GM19463 (cell line): ENCODE measurements at regions not wholly inside any gene's neighbourhood (a gene's known extent, or its start where the extent isn't known, plus 50 kb on each side); places are given as distances from the start of the nearest gene placed in this dataset.
A peak's percentile ranks its signal among the peaks of the same experiment; 100 is the strongest.
"Not testable (repeated sequence)": the region's sequence is repeated elsewhere in the genome, so short reads cannot be mapped to it uniquely, and the experiment has no call there.

Experiments used
- ATAC-seq: cut with Tn5 transposase; IDR thresholded peaks from one replicate; pipeline ENCODE4 v1.9.1; 2021; ENCODE audit warnings: mild to moderate bottlenecking, moderate library complexity; ENCODE audit not compliant: unreplicated experiment

DNA sequence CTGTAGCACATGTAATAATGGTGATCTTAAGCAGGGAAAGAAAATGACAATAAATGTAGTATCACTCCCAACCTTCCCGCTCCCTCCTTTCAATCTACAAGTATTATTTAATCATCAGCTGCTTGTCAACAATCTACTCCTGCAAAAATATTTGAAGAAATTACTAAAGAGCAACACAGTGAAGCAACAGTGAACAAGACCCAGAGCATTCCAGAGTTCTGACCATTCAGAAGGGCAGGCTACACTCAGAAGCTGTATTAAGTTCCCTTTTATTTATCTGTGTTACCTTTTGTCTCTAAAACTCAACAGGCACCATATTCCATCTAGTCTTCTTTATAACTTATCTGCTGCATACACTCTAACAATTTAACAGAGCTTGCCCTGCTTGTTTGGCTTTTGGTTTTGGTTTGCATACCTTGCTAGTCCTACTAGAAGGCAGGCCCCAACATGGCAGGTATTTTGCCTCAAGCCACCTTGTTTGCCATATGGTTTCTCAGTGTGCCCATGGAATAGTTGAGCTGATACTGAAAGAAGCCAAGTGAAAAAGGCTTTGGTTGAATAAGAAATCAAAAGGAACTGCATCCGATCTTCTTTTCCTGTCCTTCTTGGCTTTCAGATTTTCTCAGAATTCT is 253.9 kb downstream of the CEMIP2 start:
- no peak for ATAC-seq

GRCh38 chr9:71509054-71509453 is 259.3 kb downstream of the CEMIP2 start:
- ATAC-seq = no peak

DNA sequence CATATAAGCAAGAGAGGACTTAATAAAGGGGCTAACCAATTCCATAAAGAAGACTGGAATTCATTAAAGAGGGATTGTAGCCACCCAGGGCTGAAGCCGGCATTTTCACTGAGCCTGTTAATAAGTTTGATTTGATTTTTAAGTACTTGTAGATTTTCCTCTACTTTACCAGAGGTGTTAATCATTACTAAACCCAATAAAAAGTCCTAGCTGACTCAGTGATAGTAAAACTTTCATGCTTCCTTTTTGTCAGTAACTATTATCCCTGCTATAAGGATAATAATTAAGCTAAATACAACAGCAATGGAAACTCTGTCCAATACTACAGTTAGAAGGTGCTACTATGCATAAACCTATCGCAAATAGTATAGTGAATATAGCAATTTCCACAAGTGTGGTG is 260.2 kb downstream of the CEMIP2 start:
- ATAC-seq = not testable (repeated sequence)

DNA sequence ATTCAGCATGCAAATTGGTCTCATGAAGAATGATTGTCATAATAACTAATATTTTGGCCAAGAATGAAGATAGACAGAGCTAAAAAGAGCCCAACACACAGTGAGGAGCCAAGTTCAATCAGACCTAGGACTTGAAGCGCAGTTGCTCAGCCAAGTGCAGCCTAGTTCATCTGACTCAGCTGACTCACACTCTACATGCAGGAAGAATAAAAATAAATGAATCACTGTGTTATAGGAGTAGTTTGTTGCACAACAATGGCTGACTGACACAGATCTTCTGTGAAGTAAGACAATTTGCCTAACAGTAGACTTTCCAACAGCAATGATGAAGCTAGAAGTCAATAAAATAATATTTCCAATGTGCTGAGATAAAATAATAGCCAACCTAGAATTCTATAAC is 261.5 kb downstream of the CEMIP2 start:
- ATAC-seq = no peak

DNA sequence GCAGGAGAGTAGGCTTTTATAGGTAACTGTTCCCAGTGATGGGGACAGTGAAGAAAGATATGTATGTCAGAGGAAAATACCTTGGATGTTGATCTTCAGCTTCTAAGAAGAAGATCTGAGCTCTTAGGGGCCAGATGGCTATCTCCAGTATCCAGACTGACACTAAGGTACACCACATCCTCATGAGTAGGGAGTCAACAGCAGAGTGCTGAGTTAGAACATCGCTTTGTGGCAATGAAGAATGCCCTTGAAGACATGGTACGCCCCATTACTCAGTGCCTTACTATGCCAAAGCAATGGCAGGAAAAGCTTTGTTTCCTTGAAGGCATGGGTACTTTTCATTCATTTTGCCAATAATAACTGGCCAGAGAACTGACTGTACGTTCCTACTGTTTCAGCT is 263.7 kb downstream of the CEMIP2 start:
- ATAC-seq = no peak

DNA sequence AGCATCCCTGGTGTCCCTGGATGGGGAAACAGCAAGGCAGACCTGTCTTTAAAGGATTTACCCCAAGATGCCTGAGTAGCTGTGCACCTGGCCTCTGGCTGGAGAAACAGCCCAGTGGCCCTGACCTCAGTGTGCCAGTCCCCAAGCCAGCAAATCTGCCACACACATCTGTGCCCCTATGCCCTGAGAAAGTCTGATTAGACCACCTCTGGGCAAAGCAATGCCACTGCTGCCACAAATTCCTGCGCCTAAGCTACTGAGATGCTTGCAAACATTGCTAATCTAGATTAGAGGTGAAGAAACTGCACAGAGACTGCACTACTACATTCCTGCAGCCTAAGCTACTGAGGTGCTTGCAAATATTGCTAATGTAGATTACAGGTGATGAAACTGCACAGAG is 269.6 kb downstream of the CEMIP2 start:
- no peak for ATAC-seq

- ATAC-seq = peak; percentile 58
These were observed 277.5 kb downstream of the CEMIP2 start for GRCh38 chr9:71490810-71491209.

GRCh38 chr9:71487061-71487460 is 281.3 kb downstream of the CEMIP2 start:
- ATAC-seq = no peak

- ATAC-seq = no peak
These were observed 283.0 kb downstream of the CEMIP2 start for GRCh38 chr9:71485326-71485725.

GRCh38 chr9:71483436-71483835 is 284.9 kb downstream of the CEMIP2 start:
- ATAC-seq = no peak

GRCh38 chr9:71479621-71480020 is 288.7 kb downstream of the CEMIP2 start:
- no peak for ATAC-seq

GRCh38 chr9:71472400-71472799 is 295.9 kb downstream of the CEMIP2 start:
- no peak for ATAC-seq

- ATAC-seq = no peak
These were observed 302.9 kb downstream of the CEMIP2 start for GRCh38 chr9:71465392-71465791.

GRCh38 chr9:71459082-71459481 is 309.2 kb downstream of the CEMIP2 start:
- no peak for ATAC-seq

DNA sequence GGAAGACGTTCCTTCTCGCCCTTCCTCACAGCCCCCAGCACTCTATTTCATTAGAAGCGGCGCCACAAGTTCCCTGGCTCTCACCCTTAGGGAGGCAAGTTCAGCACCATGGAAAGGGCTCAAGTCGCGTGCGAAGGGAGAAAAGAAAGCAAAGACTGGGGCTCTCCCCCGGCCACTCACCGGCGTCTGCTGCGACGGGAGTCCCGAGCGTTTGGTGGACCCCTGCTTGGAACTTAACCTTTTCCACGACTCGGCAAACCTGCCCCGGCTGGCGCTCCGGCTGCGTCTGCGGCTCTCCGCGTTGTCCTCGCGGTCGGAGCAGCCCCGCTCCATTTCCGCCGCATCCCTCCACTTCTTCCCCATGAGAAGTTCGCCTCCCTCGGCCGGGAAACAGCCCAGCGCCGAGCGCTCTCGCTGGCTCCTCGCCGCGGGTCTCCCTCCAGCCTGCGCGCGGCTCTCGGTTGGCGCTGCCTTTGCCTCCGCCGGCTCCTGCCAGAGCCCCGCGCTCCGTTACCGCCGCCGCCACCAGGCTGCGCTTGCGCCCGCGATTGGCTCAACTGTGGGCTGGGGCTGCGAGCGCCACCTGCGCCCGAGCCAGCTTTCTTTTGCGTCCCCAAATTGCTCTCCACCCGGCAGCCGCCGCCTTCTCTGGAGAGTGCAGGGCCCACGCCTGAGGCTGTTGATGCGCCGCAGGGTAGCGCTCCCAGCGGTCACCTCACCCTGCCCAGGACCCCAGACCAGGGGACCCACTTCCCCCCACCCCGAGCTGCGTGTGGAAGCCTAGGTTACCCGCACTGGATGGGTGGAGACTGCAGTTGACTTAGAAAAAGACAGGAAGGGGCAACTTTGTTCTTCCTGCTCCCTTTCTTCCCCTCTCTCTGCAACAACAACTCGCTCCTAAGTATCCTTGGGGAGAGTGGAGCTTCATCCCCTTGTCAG is 321.6 kb downstream of the CEMIP2 start:
- ATAC-seq = peak; percentile 90

DNA sequence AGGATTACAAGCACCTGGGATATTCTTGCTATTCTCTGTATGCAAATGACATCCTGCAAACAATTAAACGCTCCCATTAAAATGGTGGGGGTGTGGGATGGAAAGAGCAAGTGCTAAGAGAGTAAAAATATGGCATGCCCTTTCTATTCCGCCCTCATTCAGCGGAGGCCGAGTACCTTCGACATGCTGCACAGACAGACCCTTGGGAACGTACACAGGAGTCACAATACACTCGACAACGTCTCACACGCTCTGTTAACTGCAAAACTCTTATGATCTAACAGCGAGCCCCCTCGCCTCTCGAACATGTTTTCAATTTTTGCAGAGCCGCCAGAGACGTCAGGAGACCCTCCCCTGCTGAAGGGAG is 322.2 kb downstream of the CEMIP2 start:
- no peak for ATAC-seq

GRCh38 chr9:71442937-71443336 is 321.5 kb upstream of the TRPM3 start:
- ATAC-seq = no peak

- no peak for ATAC-seq
These were observed 319.8 kb upstream of the TRPM3 start for GRCh38 chr9:71441266-71441665.

- ATAC-seq = no peak
These were observed 310.5 kb upstream of the TRPM3 start for GRCh38 chr9:71431931-71432330.

DNA sequence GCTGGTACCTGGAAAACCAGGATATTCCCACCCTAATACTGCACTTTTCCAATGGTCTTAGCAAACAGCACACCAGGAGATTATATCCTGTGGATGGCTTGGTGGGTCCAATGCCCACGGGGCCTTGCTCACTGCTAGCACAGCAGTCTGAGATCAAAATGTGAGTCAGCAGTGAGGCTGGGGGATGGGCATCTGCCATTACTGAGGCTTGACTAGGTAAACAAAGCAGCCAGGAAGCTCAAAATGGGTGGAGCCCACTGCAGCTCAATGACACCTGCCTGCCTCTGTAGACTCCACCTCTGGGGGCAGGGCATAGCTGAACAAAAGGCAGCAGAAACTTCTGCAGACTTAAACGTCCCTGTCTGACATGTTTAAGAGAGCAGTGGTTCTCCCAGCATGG is 285.9 kb upstream of the TRPM3 start:
- not testable (repeated sequence) for ATAC-seq

DNA sequence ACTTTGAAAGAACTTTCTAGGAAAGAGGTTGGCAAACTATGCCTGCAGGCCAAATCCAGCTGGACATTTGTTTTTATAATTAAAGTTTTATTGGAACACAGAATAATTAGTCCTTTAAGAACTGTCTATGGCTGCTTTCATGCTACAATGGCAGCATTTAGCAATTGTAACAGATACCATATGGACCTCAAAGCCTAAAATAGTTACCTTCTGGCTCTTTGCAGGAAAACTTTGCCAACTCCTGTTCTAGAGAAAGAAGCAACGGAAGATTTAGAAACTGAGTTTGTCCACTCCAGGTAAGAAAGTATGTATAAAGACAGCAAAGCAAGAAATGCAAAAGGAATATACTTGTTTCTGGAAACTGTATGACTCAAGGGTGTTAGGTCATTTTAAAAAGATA is 281.7 kb upstream of the TRPM3 start:
- no peak for ATAC-seq

DNA sequence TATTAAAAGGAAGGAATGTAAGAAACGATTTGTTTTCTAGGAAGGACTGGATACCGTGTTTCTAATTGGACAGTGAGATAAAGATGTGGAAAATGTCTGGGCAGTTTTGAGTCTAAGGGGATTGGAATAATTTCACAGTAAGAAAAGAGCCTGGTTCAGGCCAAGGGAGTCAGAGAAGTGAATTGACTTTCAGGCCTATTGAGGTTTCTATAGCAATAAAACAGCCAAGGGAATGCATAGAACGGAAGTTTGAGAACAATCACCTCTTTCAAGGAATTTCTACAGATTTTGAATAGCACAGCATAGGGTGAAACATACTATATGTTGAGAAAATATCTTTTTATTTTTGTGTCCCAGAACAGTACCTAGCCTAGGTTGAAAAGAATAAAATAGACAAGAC is 271.6 kb upstream of the TRPM3 start:
- ATAC-seq = no peak
